ENCODE measurements at regions not wholly inside any gene's neighbourhood (a gene's known extent, or its start where the extent isn't known, plus 50 kb on each side); places are given as distances from the start of the nearest gene placed in this dataset.

- DNase-seq (ENCODE audit: low spot score), result no peak
Observed at GRCh38 chr2:216808805-216809425, 50.9 kb downstream of the TNP1 start.

- no peak for DNase-seq (ENCODE audit: low spot score)
Observed at GRCh38 chr2:216807857-216808272, 52.0 kb downstream of the TNP1 start.

- no peak for DNase-seq (ENCODE audit: low spot score)
Observed at GRCh38 chr2:216804357-216805350, 55.2 kb downstream of the TNP1 start.

GRCh38 chr2:216803791-216804190 lies 56.1 kb downstream of the TNP1 start:
- no peak for DNase-seq (ENCODE audit: low spot score)

GRCh38 chr2:216802516-216803215 lies 57.2 kb downstream of the TNP1 start:
- DNase-seq (ENCODE audit: low spot score), result no peak

GRCh38 chr2:216800836-216801235 lies 59.0 kb downstream of the TNP1 start:
- DNase-seq (ENCODE audit: low spot score), result no peak

GRCh38 chr2:216799873-216800431 lies 59.9 kb downstream of the TNP1 start:
- DNase-seq (ENCODE audit: low spot score), result no peak

GRCh38 chr2:216796115-216796840 lies 63.6 kb downstream of the TNP1 start:
- no peak for DNase-seq (ENCODE audit: low spot score)

- DNase-seq (ENCODE audit: low spot score), result no peak
Observed at GRCh38 chr2:216793386-216793785, 66.5 kb downstream of the TNP1 start.

- no peak for DNase-seq (ENCODE audit: low spot score)
Observed at GRCh38 chr2:216792222-216793021, 67.4 kb downstream of the TNP1 start.

GRCh38 chr2:216791303-216791702 lies 68.6 kb downstream of the TNP1 start:
- DNase-seq (ENCODE audit: low spot score), result no peak

- no peak for DNase-seq (ENCODE audit: low spot score)
Observed at GRCh38 chr2:216789081-216789480, 70.8 kb downstream of the TNP1 start.

GRCh38 chr2:216787851-216788540 lies 71.9 kb downstream of the TNP1 start:
- DNase-seq (ENCODE audit: low spot score), result no peak

- DNase-seq (ENCODE audit: low spot score), result no peak
Observed at GRCh38 chr2:216786676-216787075, 73.2 kb downstream of the TNP1 start.

- DNase-seq (ENCODE audit: low spot score), result no peak
Observed at GRCh38 chr2:216784456-216784855, 75.4 kb downstream of the TNP1 start.

- no peak for DNase-seq (ENCODE audit: low spot score)
Observed at GRCh38 chr2:216781709-216782108, 78.2 kb downstream of the TNP1 start.

- no peak for DNase-seq (ENCODE audit: low spot score)
Observed at GRCh38 chr2:216780843-216781242, 79.0 kb downstream of the TNP1 start.

GRCh38 chr2:216777637-216778273 lies 82.1 kb downstream of the TNP1 start:
- DNase-seq (ENCODE audit: low spot score), result peak; percentile 76

GRCh38 chr2:216776066-216776850 lies 80.9 kb upstream of the IGFBP5 start:
- DNase-seq (ENCODE audit: low spot score), result no peak

All from HuH-7.5 (cell line).